CD1c-positive myeloid dendritic cell (primary cell): ENCODE measurements at regions not wholly inside any gene's neighbourhood (a gene's known extent, or its start where the extent isn't known, plus 50 kb on each side); places are given as distances from the start of the nearest gene placed in this dataset.

ENCODE experiments used
- DNase-seq: peaks from one replicate; pipeline ENCODE4 v3.0.0-alpha.2; 2016; ENCODE audit errors: extremely low spot score

- no peak for DNase-seq
These were observed 325.1 kb downstream of the RND3 start for GRCh38 chr2:150162241-150162942.

GRCh38 chr2:150160058-150160457 lies 327.4 kb downstream of the RND3 start:
- no peak for DNase-seq

DNA sequence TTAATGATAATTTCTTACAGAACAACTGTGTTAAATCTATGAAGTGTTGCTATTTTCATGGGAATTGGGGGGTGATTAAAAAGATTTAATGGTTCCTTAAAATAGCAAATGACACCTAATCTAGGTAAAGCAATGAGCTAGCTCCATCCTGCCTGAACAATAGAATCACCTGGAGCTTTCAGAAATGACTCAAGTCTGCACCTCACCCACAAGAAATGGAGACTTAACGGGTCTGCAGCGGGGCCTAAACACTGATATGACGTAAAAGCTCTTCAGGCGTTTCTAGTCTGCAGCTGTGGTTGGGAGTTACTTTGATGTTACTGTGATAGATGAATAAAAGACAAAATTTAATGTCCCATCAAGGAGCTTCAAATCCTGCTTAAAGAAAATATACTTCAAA lies 328.2 kb downstream of the RND3 start:
- DNase-seq: no peak

DNA sequence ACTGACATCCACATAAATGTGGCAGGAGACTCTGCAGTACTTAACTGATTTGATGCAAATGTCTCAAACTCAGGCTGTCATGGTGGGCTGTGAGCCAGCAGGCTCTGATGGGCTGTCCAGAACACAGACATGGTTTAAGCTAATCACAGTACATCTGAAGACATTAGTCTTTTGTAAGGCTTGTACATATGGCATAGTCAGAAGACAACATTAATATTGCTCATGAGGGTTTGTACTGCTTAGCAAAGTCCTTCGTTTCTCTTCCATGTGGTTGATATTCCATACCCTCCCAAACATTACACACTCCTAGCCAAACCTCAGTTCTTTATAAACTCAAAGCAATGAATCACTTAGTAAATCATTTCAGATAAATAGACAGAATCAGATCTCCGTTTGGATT lies 330.6 kb downstream of the RND3 start:
- no peak for DNase-seq

- DNase-seq: no peak
These were observed 331.1 kb downstream of the RND3 start for GRCh38 chr2:150156415-150156814.

DNA sequence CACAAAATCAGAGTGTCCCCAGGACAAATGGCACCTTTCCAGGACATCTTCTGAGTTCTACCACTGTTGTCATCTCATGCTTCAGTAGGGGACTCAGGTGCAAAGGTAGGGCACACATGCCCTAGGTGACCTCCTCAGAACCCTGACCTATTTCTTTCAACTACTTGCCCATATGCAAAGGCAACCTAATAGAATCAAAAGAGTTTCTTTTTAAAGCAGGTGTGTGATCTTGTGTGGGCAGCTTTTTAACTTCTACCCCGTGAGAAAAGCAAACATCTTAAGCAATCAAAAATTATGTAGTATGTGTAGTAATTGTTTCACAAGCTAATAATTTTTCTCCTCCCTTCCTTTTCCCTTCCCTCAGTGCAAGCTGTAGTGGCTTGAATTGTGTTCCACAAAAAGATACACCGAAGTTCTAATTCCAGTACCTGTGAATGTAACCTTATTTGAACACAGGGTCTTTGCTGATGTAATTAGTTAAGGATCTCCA lies 333.1 kb downstream of the RND3 start:
- DNase-seq: no peak

DNA sequence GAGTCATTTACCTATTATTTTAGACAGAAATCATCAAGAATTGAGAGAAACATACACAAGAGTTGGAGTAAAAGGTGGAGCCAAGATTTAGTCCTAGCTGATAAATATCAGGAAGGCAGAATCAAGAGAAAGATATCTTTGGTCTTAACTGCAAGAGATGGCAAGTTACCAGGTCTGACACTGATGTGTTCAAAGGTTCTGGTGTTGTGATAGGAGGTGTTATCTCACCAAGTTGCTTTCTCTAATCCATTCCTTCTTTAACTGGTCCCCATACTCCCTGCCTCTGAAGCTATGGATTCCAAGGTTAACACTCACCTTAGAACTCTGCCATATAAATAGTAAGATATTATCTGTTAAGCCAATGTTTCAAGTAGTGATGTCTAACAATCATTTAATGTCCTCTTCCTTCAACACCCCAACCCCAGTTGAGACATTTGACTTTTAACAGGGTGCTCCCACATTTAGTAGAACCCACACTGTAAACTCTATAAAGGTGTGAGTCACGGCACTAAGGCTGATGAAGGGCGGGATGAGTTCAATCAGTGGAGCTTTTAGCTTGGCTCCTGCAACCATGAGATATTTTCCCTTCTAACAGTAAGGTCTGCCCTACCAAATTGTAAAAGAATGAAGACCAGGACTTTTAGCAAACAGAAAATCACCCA lies 333.7 kb downstream of the RND3 start:
- no peak for DNase-seq

DNA sequence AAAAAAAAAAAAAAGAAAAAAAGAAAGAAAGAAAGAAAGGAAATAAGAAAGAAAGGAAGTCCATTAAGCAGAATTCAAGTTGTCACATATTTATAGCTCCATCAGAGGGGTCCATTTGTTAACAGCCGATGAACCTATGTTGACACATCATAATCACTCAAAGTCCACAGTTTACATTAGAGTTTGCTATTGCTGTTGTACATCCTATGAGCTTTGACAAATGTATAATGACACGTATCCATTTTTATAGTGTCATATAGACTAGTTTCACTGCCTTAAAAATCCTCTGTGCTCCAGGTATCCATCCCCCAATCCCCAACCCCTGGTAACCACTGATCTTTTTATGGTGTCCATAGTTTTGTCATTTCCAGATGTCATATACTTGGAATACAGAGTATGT lies 335.2 kb downstream of the RND3 start:
- no peak for DNase-seq

DNA sequence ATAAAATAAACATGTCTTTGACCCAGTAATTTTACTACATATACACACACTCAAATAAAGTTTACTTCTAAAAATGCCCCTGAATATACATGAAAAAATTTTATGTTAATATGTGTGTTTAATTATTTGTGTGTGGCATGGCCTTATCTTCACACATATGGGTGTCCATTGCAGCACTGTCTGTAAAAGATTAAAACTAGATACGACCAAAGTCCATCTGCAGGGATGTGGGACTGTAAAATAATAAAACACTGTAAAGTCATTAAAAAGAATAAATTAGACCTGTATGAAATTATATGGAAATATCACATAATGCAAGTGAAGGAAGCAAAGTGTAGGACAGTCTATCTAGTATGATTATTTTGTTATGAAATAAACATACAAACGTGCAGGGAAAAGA lies 337.3 kb downstream of the RND3 start:
- DNase-seq: no peak

- DNase-seq: no peak
These were observed 339.4 kb downstream of the RND3 start for GRCh38 chr2:150147889-150148683.

- DNase-seq: no peak
These were observed 340.6 kb downstream of the RND3 start for GRCh38 chr2:150146879-150147278.

GRCh38 chr2:150145299-150145692 lies 342.2 kb downstream of the RND3 start:
- no peak for DNase-seq

GRCh38 chr2:150144546-150145298 lies 342.7 kb downstream of the RND3 start:
- no peak for DNase-seq

DNA sequence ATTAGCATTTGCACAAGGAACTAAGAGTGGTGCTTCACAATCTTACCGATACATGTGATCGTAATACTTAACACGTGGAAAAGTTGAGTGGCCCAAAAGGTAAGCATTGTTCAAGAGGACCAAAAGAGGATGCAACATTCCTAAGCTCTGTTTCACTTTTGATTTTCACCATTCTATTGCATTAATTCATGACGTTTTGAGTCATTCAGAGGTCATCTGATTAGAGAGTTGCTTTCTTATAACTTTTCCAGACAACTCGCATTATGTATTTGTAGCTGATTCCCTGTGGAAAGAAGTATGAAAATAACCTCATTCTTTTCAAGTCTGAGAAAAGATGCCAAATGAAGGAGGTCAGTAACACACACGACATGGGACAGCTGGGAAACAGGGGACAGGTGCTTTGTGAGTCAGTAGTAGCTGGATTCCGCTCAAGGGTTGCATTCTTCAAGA lies 344.4 kb downstream of the RND3 start:
- DNase-seq: no peak

GRCh38 chr2:150142561-150142960 lies 344.9 kb downstream of the RND3 start:
- DNase-seq: no peak

- DNase-seq: no peak
These were observed 346.1 kb downstream of the RND3 start for GRCh38 chr2:150141226-150142001.

- DNase-seq: no peak
These were observed 346.7 kb downstream of the RND3 start for GRCh38 chr2:150140777-150141176.

GRCh38 chr2:150138587-150138986 lies 348.9 kb downstream of the RND3 start:
- no peak for DNase-seq

DNA sequence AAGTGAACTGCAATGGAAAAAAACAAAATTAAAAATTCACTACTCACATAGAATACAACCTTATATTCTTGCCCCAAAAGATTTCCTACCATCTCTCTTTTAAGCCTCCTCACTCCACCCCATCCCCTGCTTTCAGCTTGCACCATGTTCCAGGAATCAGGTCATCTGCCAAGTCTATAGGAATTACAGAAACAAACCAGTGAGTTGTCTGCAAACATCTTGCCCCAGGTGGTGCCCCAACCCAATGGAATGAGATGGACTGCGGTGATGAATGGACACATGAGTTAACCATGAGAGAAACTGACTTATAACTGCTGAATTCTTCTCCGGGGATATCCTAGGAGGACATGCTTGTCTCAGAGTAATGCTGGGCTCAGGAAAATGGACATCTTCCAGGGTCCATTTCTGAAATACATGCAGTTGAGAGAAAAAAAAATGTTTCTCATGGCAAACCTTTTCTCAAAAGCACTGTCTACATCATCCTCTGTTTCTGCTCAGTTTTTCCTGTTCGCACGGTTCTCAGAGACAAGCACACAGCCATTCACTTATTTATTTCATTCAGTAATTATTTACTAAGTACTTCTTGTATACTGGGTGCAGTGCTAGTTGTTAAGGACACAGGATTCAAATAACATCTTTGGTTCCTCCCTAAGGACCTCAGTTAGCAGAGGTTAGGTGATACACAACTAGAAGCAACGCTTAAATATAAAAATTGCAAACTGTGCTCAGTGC lies 350.0 kb downstream of the RND3 start:
- DNase-seq: no peak

DNA sequence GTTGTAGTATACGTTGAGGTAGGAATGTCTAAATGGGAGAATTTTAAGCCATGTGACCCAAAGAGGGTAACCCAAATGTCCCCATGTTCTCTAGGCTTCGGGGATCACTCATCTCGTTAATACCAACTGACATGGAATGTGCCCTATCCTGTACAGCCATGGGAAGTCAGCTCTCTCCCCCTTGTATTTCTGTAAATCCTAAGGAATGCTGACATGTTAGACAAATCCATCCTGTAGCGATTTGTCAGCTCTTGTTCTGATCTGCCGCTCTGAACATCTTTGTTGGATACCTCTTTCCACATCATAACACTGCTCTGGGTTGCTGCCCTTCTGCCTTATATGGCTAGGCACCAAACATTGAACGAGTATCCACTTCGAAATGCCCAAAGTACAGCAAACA lies 350.6 kb downstream of the RND3 start:
- DNase-seq: no peak
